Panc1 (cell line): ENCODE measurements at regions not wholly inside any gene's neighbourhood (a gene's known extent, or its start where the extent isn't known, plus 50 kb on each side); places are given as distances from the start of the nearest gene placed in this dataset.

ENCODE experiments used
- ATAC-seq: fragments of 200-7000 bp; cut with Tn5 transposase; 2 replicates; pipeline ENCODE4 v1.9.1; 2020; ENCODE audit warnings: mild to moderate bottlenecking, moderate library complexity
- BruUV-seq: library from RNA; stranded (reverse); fragments of 400-500 nt; replicated peaks from 2 replicates; lab custom pipeline; 2021; lab: Mats Ljungman, UMichigan
- CTCF ChIA-PET: fragments of 300-600 bp; sonication (Branson Sonifier 250); formaldehyde crosslinking; loops from one replicate; lab custom pipeline; 2022; ENCODE audit warnings: antibody characterized with exemption; lab: Charles Lee
- POLR2A ChIA-PET: fragments of 300-600 bp; sonication (Branson Sonifier 250); formaldehyde crosslinking; loops from one replicate; lab custom pipeline; 2022; ENCODE audit warnings: antibody characterized with exemption; lab: Charles Lee
- DNase-seq: peaks from one replicate; pipeline ENCODE4 v3.0.0-alpha.2; 2010; ENCODE audit warnings: low read depth, low spot score
- H3K27ac ChIP-seq: 2 replicates; pipeline ENCODE4 v1.5.1; 2011; ENCODE audit warnings: mild to moderate bottlenecking, low read length, inconsistent platforms
- H3K27me3 ChIP-seq: fragments of 200-500 bp; sonication (Bioruptor generic); 2 replicates; pipeline ENCODE4 v1.6.0; 2014; ENCODE audit warnings: low read length, inconsistent platforms; ENCODE audit not compliant: control insufficient read depth, insufficient read depth
- H3K36me3 ChIP-seq: fragments of 200-500 bp; sonication (Bioruptor generic); 2 replicates; pipeline ENCODE4 v1.5.1; 2014; ENCODE audit warnings: inconsistent platforms, mild to moderate bottlenecking, low read length, moderate library complexity; ENCODE audit not compliant: control insufficient read depth, insufficient read depth
- H3K4me1 ChIP-seq: 2 replicates; pipeline ENCODE4 v1.5.1; 2011; ENCODE audit warnings: inconsistent platforms, mild to moderate bottlenecking, low read length, moderate library complexity; ENCODE audit not compliant: control insufficient read depth, insufficient read depth
- H3K4me3 ChIP-seq, 2 experiments: 2 replicates each; pipeline ENCODE4 v1.5.1; 2011 to 2012; ENCODE audit warnings: low read depth in 2 of 2, low read length in 2 of 2, mild to moderate bottlenecking in 2 of 2, inconsistent platforms in 1 of 2, moderate library complexity in 1 of 2
- H3K9me3 ChIP-seq: fragments of 200-500 bp; sonication (Bioruptor generic); 2 replicates; pipeline ENCODE4 v1.5.1; 2014; ENCODE audit warnings: low read depth, mild to moderate bottlenecking, inconsistent platforms, low read length, moderate library complexity; ENCODE audit not compliant: control insufficient read depth, insufficient read depth
- CTCF ChIP-seq: fragments of 450-650 bp; IDR thresholded peaks from 2 replicates; pipeline ENCODE4 v1.5.1; 2017; ENCODE audit warnings: mild to moderate bottlenecking
- POLR2AphosphoS5 ChIP-seq: IDR thresholded peaks from 2 replicates; pipeline ENCODE4 v1.6.1; 2012; ENCODE audit warnings: mild to moderate bottlenecking, low read depth, low read length, moderate library complexity
- SIN3A ChIP-seq: IDR thresholded peaks from 2 replicates; pipeline ENCODE4 v1.6.1; 2012; ENCODE audit warnings: low read depth, mild to moderate bottlenecking, low read length, moderate library complexity, borderline replicate concordance; ENCODE audit not compliant: insufficient read depth
- TCF7L2 ChIP-seq: IDR thresholded peaks from 2 replicates; pipeline ENCODE4 v1.6.1; 2011; ENCODE audit warnings: mild to moderate bottlenecking, low read depth, low read length, inconsistent platforms
- in situ Hi-C: cut with HindIII; loops from 2 replicates; pipeline ENCODE4 v1.10.0; 2016; ENCODE audit warnings: low sequenced_read_pairs, low pct_unique_long_range_greater_than_20kb
- intact Hi-C: fragments of 100-400 bp; cut with micrococcal nuclease; formaldehyde crosslinking; loops from one replicate; pipeline ENCODE4 v1.10.0; 2022; ENCODE audit not compliant: unreplicated experiment
- TF ChIP-seq, protein P1 (sequence below), 2 experiments: IDR thresholded peaks; 2 replicates each; pipeline ENCODE4 v1.6.1; 2011 to 2012; ENCODE audit warnings: low read depth in 2 of 2, control low read depth in 1 of 2, low read length in 1 of 2, mild to moderate bottlenecking in 1 of 2, moderate library complexity in 1 of 2; ENCODE audit not compliant: insufficient read depth in 1 of 2

DNA sequence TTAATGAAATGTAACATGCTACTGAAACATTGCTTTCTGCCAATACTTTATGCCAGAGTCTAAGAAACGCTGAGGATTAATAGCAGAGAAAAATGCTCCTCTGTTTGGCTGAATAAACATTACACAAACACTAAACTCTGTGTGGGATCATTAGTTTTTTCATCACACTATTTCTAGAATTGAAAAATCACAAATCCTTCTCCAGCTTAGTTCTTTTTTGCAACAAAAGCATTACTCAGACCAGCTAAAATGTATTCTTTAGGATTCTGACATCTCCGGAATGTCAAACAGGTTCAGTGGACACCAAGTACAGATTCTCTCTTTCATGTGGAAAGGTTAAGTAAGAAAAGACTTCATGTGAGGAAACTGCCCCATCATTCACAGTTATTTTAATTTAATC lies 226.9 kb downstream of the SIM1 start:
- intact Hi-C loops (no loop called here), in situ Hi-C loops (no loop called here)
- no TSS peak for BruUV-seq
- H3K27ac ChIP-seq: no peak overlapping the region
- H3K36me3 ChIP-seq: no peaks in the 10 kb centered on the region
- ATAC-seq (no peak), DNase-seq (no peak)
- ChIA-PET CTCF (no interaction called here), POLR2A (no interaction called here)
- no peak for TF ChIP-seq POLR2AphosphoS5
- TF ChIP-seq SIN3A: no peak
- TF ChIP-seq TCF7L2: no peak
- TF ChIP-seq, protein P1, sequence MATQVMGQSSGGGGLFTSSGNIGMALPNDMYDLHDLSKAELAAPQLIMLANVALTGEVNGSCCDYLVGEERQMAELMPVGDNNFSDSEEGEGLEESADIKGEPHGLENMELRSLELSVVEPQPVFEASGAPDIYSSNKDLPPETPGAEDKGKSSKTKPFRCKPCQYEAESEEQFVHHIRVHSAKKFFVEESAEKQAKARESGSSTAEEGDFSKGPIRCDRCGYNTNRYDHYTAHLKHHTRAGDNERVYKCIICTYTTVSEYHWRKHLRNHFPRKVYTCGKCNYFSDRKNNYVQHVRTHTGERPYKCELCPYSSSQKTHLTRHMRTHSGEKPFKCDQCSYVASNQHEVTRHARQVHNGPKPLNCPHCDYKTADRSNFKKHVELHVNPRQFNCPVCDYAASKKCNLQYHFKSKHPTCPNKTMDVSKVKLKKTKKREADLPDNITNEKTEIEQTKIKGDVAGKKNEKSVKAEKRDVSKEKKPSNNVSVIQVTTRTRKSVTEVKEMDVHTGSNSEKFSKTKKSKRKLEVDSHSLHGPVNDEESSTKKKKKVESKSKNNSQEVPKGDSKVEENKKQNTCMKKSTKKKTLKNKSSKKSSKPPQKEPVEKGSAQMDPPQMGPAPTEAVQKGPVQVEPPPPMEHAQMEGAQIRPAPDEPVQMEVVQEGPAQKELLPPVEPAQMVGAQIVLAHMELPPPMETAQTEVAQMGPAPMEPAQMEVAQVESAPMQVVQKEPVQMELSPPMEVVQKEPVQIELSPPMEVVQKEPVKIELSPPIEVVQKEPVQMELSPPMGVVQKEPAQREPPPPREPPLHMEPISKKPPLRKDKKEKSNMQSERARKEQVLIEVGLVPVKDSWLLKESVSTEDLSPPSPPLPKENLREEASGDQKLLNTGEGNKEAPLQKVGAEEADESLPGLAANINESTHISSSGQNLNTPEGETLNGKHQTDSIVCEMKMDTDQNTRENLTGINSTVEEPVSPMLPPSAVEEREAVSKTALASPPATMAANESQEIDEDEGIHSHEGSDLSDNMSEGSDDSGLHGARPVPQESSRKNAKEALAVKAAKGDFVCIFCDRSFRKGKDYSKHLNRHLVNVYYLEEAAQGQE (IDR thresholded peaks at IDR 0.05; ENCODE audit: insufficient read depth in 1 of 2, low read depth in 2 of 2, low read length in 1 of 2): no peak
- TF ChIP-seq CTCF: no peak
- no peaks in the 10 kb centered on the region for H3K9me3 ChIP-seq
- no peak overlapping the region for H3K4me3 ChIP-seq
- H3K27me3 ChIP-seq: no peaks in the 10 kb centered on the region
- no peaks in the 10 kb centered on the region for H3K4me1 ChIP-seq

GRCh38 chr6:100236389-100236788 lies 228.3 kb downstream of the SIM1 start:
- CTCF ChIA-PET: no interaction called here
- BruUV-seq: no TSS peak
- intact Hi-C loops (no loop called here), in situ Hi-C loops (no loop called here)
- DNase-seq (no peak), ATAC-seq (no peak)
- POLR2A ChIA-PET: no interaction called here
- no peak overlapping the region for H3K4me3 ChIP-seq
- no peaks in the 10 kb centered on the region for H3K9me3 ChIP-seq
- no peaks in the 10 kb centered on the region for H3K4me1 ChIP-seq
- no peak overlapping the region for H3K27ac ChIP-seq
- TF ChIP-seq TCF7L2: no peak
- TF ChIP-seq, protein P1 (IDR thresholded peaks at IDR 0.05; ENCODE audit: insufficient read depth in 1 of 2, low read depth in 2 of 2, low read length in 1 of 2): no peak
- TF ChIP-seq CTCF: no peak
- no peak for TF ChIP-seq SIN3A
- no peak for TF ChIP-seq POLR2AphosphoS5
- H3K36me3 ChIP-seq: no peaks in the 10 kb centered on the region
- H3K27me3 ChIP-seq: no peaks in the 10 kb centered on the region
